Natural killer cell (primary cell): ENCODE measurements at regions not wholly inside any gene's neighbourhood (a gene's known extent, or its start where the extent isn't known, plus 50 kb on each side); places are given as distances from the start of the nearest gene placed in this dataset.
"Not testable (repeated sequence)": the region's sequence is repeated elsewhere in the genome, so short reads cannot be mapped to it uniquely, and the experiment has no call there.

Source experiments
- ATAC-seq, 3 donors: fragments of 150-1000 bp in 2 of 3; fragments of 200-7000 bp in 1 of 3; cut with Tn5 transposase; 1 replicate in 1 of 3; 2 replicates in 2 of 3; pipeline ENCODE4 v1.10.0; 2021; ENCODE audit warnings: mild to moderate bottlenecking in 2 of 3, moderate library complexity in 2 of 3
- DNase-seq, 2 donors: peaks; one replicate each; pipeline versions ENCODE4 v3.0.0 to v3.0.0-alpha.2; 2013 to 2021; ENCODE audit warnings: mixed read lengths in 1 of 2
- H3K27ac ChIP-seq: one replicate; pipeline ENCODE4 v1.5.1; 2013; ENCODE audit warnings: mild to moderate bottlenecking, low read length
- H3K27me3 ChIP-seq: one replicate; pipeline ENCODE4 v1.6.1; 2013; ENCODE audit warnings: low read length; ENCODE audit not compliant: control insufficient read depth, insufficient read depth
- H3K36me3 ChIP-seq: one replicate; pipeline ENCODE4 v1.6.1; 2013; ENCODE audit warnings: low read length; ENCODE audit not compliant: control insufficient read depth, insufficient read depth
- H3K4me1 ChIP-seq: one replicate; pipeline ENCODE4 v1.6.1; 2013; ENCODE audit warnings: low read length; ENCODE audit not compliant: control insufficient read depth, insufficient read depth
- H3K4me3 ChIP-seq: one replicate; pipeline ENCODE4 v1.5.1; 2013; ENCODE audit warnings: low read length
- H3K9me3 ChIP-seq: one replicate; pipeline ENCODE4 v1.6.1; 2013; ENCODE audit warnings: low read length; ENCODE audit not compliant: control insufficient read depth, insufficient read depth
- H3K27ac Mint-ChIP-seq, 2 donors: one replicate each; pipeline ENCODE4 v1.8.0; 2022; ENCODE audit warnings: mild to moderate bottlenecking in 2 of 2, mixed read lengths in 2 of 2, moderate library complexity in 1 of 2
- H3K27me3 Mint-ChIP-seq, 2 donors: one replicate each; pipeline ENCODE4 v1.8.0; 2022; ENCODE audit warnings: low read depth in 2 of 2, mixed read lengths in 2 of 2
- H3K36me3 Mint-ChIP-seq: one replicate; pipeline ENCODE4 v1.8.0; 2022; ENCODE audit warnings: mixed read lengths
- H3K4me1 Mint-ChIP-seq, 2 donors: one replicate each; pipeline ENCODE4 v1.8.0; 2022; ENCODE audit warnings: mixed read lengths in 2 of 2
- H3K4me3 Mint-ChIP-seq: one replicate; pipeline ENCODE4 v1.8.0; 2022; ENCODE audit warnings: mild to moderate bottlenecking, moderate library complexity, mixed read lengths
- H3K9me3 Mint-ChIP-seq, 2 donors: one replicate each; pipeline ENCODE4 v1.8.0; 2022; ENCODE audit warnings: mixed read lengths in 2 of 2
- WGBS: methylation state at CpG from one replicate; pipeline ENCODE4 v1.1.7; 2013; ENCODE audit warnings: missing lambda C conversion rate; ENCODE audit not compliant: insufficient coverage; 5-methylcytosine and 5-hydroxymethylcytosine counted together
- intact Hi-C: fragments of 100-400 bp; cut with micrococcal nuclease; formaldehyde crosslinking; loops from one replicate; pipeline ENCODE4 v1.14.2; 2022

- H3K4me1 Mint-ChIP-seq, H3K27me3 ChIP-seq, H3K36me3 Mint-ChIP-seq, H3K4me3 ChIP-seq, ATAC-seq, H3K9me3 Mint-ChIP-seq, DNase-seq, H3K4me1 ChIP-seq, H3K36me3 ChIP-seq, H3K27ac ChIP-seq, H3K9me3 ChIP-seq, H3K4me3 Mint-ChIP-seq, intact Hi-C loops, H3K27ac Mint-ChIP-seq: not testable (repeated sequence)
- WGBS, result 100% methylated on average over 1 of the region's 4 CpGs
- H3K27me3 Mint-ChIP-seq, result peaks cover 3 to 10% of the 10 kb centered on the region in 2 donors
Observed at GRCh38 chr18:10618797-10619196, 93.0 kb downstream of the NAPG start.

DNA sequence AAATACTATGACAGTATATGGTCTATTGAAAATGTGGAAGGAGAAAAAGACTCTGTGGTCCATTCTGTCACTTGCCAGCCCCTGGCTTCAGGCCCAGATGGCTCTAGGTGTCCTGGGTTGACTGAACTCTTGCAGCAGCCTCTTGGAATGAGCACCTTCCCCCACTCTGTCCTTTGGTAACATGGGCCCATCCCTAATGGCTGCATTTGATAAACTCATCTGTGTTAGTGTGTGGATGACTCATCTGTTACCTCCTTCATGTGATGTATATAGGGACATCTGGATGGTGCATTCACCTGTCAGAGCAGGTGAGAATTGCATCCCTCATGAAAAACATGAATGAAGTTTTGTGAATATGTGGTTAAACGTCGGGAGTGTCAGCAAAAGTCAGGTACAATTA is 93.5 kb downstream of the NAPG start:
- H3K27ac Mint-ChIP-seq, H3K9me3 Mint-ChIP-seq, H3K4me3 Mint-ChIP-seq, ATAC-seq, H3K4me1 Mint-ChIP-seq, H3K27ac ChIP-seq, H3K36me3 ChIP-seq, intact Hi-C loops, H3K4me1 ChIP-seq, H3K36me3 Mint-ChIP-seq, H3K9me3 ChIP-seq, DNase-seq, H3K27me3 ChIP-seq, H3K4me3 ChIP-seq: not testable (repeated sequence)
- WGBS, result 86% methylated on average over 2 of the region's 2 CpGs
- H3K27me3 Mint-ChIP-seq, result peaks cover 3 to 10% of the 10 kb centered on the region in 2 donors

DNA sequence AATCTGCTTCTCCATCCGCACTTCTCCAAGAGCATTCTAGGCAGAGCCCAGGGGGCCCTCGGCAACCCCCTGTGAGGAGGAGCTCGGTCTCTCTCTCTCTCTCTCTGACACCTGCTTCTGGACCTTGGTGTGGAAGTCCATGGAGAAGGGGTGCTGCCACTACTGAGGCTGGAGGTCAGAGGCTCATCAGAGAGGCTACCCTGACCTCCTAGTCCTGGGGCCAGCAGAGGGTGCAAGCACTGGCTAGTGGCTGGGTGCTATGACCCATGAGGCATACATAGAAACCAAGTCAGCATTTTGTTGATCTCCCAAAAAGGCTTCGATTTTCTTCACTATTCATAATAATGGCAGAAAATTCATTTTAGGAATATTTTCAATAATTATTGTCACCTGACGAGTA is 94.0 kb downstream of the NAPG start:
- H3K4me1 Mint-ChIP-seq, DNase-seq, H3K4me1 ChIP-seq, H3K36me3 ChIP-seq, H3K36me3 Mint-ChIP-seq, H3K27me3 ChIP-seq, H3K4me3 ChIP-seq, H3K27ac ChIP-seq, ATAC-seq, H3K9me3 ChIP-seq, H3K4me3 Mint-ChIP-seq, H3K27ac Mint-ChIP-seq, H3K9me3 Mint-ChIP-seq: not testable (repeated sequence)
- peaks cover 3 to 10% of the 10 kb centered on the region in 2 donors for H3K27me3 Mint-ChIP-seq
- intact Hi-C loops, result loop anchor here (10.0 kb wide), 1 partner anchor 1595 kb away; no protein-coding TSS in a partner anchor
- WGBS, result 86% methylated on average over 4 of the region's 5 CpGs
